IMR-90 (cell line): ENCODE measurements at regions not wholly inside any gene's neighbourhood (a gene's known extent, or its start where the extent isn't known, plus 50 kb on each side); places are given as distances from the start of the nearest gene placed in this dataset.
A peak's percentile ranks its signal among the peaks of the same experiment; 100 is the strongest.

Source experiments
- ATAC-seq: fragments of 200-7000 bp; cut with Tn5 transposase; 2 replicates; pipeline ENCODE4 v1.9.1; 2020; ENCODE audit warnings: low read depth, mild to moderate bottlenecking, moderate library complexity
- BruUV-seq: library from RNA; stranded (reverse); fragments of 400-500 nt; replicated peaks from 2 replicates; lab custom pipeline; 2021; lab: Mats Ljungman, UMichigan
- CTCF ChIA-PET: fragments of 300-600 bp; formaldehyde crosslinking; extraction: SDS; loops from one replicate; lab custom pipeline; 2021; ENCODE audit warnings: antibody characterized with exemption; lab: Yijun Ruan, JAX
- POLR2A ChIA-PET: fragments of 300-600 bp; sonication (Branson Sonifier 250); formaldehyde crosslinking; loops from one replicate; lab custom pipeline; 2022; ENCODE audit warnings: antibody characterized with exemption; ENCODE audit not compliant: unreplicated experiment; lab: Charles Lee
- DNase-seq: peaks from one replicate; pipeline ENCODE4 v3.0.0; 2013
- H2AFZ ChIP-seq: replicated peaks from 2 replicates; pipeline ENCODE3; 2013; ENCODE audit warnings: low read length, mild to moderate bottlenecking; ENCODE audit not compliant: poor library complexity
- H2AK5ac ChIP-seq: 2 replicates; pipeline ENCODE4 v1.6.1; 2013; ENCODE audit warnings: low read depth, low read length, inconsistent platforms
- H2AK9ac ChIP-seq: replicated peaks from 2 replicates; pipeline ENCODE3; 2013; ENCODE audit warnings: mild to moderate bottlenecking, low read depth, low read length, moderate library complexity; ENCODE audit not compliant: poor library complexity
- H2BK120ac ChIP-seq: 2 replicates; pipeline ENCODE4 v1.6.1; 2013; ENCODE audit warnings: low read depth, low read length, inconsistent platforms
- H2BK15ac ChIP-seq: 3 replicates; pipeline ENCODE4 v1.6.1; 2013; ENCODE audit warnings: low read depth, low read length, inconsistent platforms
- H2BK20ac ChIP-seq: 2 replicates; pipeline ENCODE4 v1.6.1; 2013; ENCODE audit warnings: low read depth, mild to moderate bottlenecking, inconsistent platforms, low read length, moderate library complexity
- H2BK5ac ChIP-seq: 2 replicates; pipeline ENCODE4 v1.6.1; 2013; ENCODE audit warnings: mild to moderate bottlenecking, low read depth, low read length, inconsistent platforms; ENCODE audit not compliant: poor library complexity, severe bottlenecking
- H3K14ac ChIP-seq: replicated peaks from 2 replicates; pipeline ENCODE4 v1.6.1; 2013; ENCODE audit warnings: low read depth, low read length, inconsistent platforms
- H3K18ac ChIP-seq: 2 replicates; pipeline ENCODE4 v1.6.1; 2013; ENCODE audit warnings: low read depth, low read length, control low read depth
- H3K23ac ChIP-seq: 2 replicates; pipeline ENCODE4 v1.6.1; 2013; ENCODE audit warnings: low read depth, low read length, inconsistent platforms
- H3K27ac ChIP-seq: 2 replicates; pipeline ENCODE4 v1.5.1; 2013; ENCODE audit warnings: mild to moderate bottlenecking, control low read depth, low read length; ENCODE audit not compliant: insufficient read depth
- H3K27me3 ChIP-seq: 2 replicates; pipeline ENCODE4 v1.6.1; 2013; ENCODE audit warnings: low read length; ENCODE audit not compliant: control insufficient read depth, insufficient read depth
- H3K36me3 ChIP-seq: 2 replicates; pipeline ENCODE4 v1.6.1; 2013; ENCODE audit warnings: low read length, mixed read lengths; ENCODE audit not compliant: control insufficient read depth, insufficient read depth
- H3K4ac ChIP-seq: 2 replicates; pipeline ENCODE4 v1.6.1; 2013; ENCODE audit warnings: low read depth, low read length, inconsistent platforms
- H3K4me1 ChIP-seq: 2 replicates; pipeline ENCODE4 v1.6.1; 2013; ENCODE audit warnings: low read length, mixed read lengths; ENCODE audit not compliant: control insufficient read depth, insufficient read depth
- H3K4me2 ChIP-seq: 2 replicates; pipeline ENCODE4 v1.6.1; 2013; ENCODE audit warnings: low read depth, mild to moderate bottlenecking, control low read depth, low read length, moderate library complexity
- H3K4me3 ChIP-seq: 2 replicates; pipeline ENCODE4 v1.5.1; 2013; ENCODE audit warnings: low read depth, mild to moderate bottlenecking, control low read depth, low read length, moderate library complexity; ENCODE audit not compliant: insufficient read depth
- H3K56ac ChIP-seq: 2 replicates; pipeline ENCODE4 v1.6.1; 2013; ENCODE audit warnings: low read length, inconsistent platforms; ENCODE audit not compliant: insufficient read depth; ENCODE audit errors: extremely low read depth
- H3K79me1 ChIP-seq, 2 experiments: 2 replicates each; pipeline ENCODE4 v1.6.1; 2013; ENCODE audit warnings: low read length in 2 of 2, inconsistent platforms in 1 of 2, low read depth in 1 of 2
- H3K9ac ChIP-seq: 2 replicates; pipeline ENCODE4 v1.6.1; 2013; ENCODE audit warnings: low read depth, low read length, control low read depth
- H3K9me1 ChIP-seq: 2 replicates; pipeline ENCODE4 v1.6.1; 2013; ENCODE audit warnings: low read length, inconsistent platforms; ENCODE audit not compliant: insufficient read depth
- H3K9me3 ChIP-seq: 2 replicates; pipeline ENCODE4 v1.6.1; 2013; ENCODE audit warnings: low read length; ENCODE audit not compliant: control insufficient read depth, insufficient read depth
- H4K20me1 ChIP-seq: 2 replicates; pipeline ENCODE4 v1.6.1; 2013; ENCODE audit warnings: low read length, inconsistent platforms; ENCODE audit not compliant: insufficient read depth
- H4K5ac ChIP-seq: 2 replicates; pipeline ENCODE4 v1.6.1; 2013; ENCODE audit warnings: mild to moderate bottlenecking, low read depth, low read length, control low read depth
- H4K8ac ChIP-seq, 2 experiments: 2 replicates each; pipeline ENCODE4 v1.6.1; 2013; ENCODE audit warnings: low read depth in 2 of 2, low read length in 2 of 2, control low read depth in 1 of 2, inconsistent platforms in 1 of 2
- H4K91ac ChIP-seq: 2 replicates; pipeline ENCODE4 v1.6.1; 2013; ENCODE audit warnings: low read depth, low read length, inconsistent platforms; ENCODE audit not compliant: insufficient read depth
- BHLHE40 ChIP-seq: fragments of 150-350 bp; IDR thresholded peaks from 2 replicates; pipeline ENCODE4 v1.6.1; 2016; ENCODE audit warnings: mild to moderate bottlenecking, low read depth, low read length
- CEBPB ChIP-seq: IDR thresholded peaks from 2 replicates; pipeline ENCODE4 v1.6.1; 2012; ENCODE audit warnings: low read depth, low read length, improper control_type of control experiment
- CHD1 ChIP-seq: IDR thresholded peaks from 2 replicates; pipeline ENCODE4 v1.6.1; 2012; ENCODE audit warnings: low read depth, low read length, improper control_type of control experiment
- CTCF ChIP-seq: conservative IDR thresholded peaks from 2 replicates; pipeline ENCODE4 v1.5.1; 2012; ENCODE audit warnings: mild to moderate bottlenecking, low read depth, low read length, improper control_type of control experiment
- ELK1 ChIP-seq: fragments of 150-350 bp; IDR thresholded peaks from 2 replicates; pipeline ENCODE4 v1.6.1; 2016; ENCODE audit warnings: low read depth, mild to moderate bottlenecking, low read length, moderate library complexity, borderline replicate concordance
- FOS ChIP-seq: fragments of 150-350 bp; IDR thresholded peaks from 2 replicates; pipeline ENCODE4 v1.6.1; 2016; ENCODE audit warnings: low read depth, low read length
- MAFK ChIP-seq: IDR thresholded peaks from 2 replicates; pipeline ENCODE4 v1.6.1; 2012; ENCODE audit warnings: low read depth, low read length, improper control_type of control experiment
- MAZ ChIP-seq: IDR thresholded peaks from 2 replicates; pipeline ENCODE4 v1.6.1; 2012; ENCODE audit warnings: low read depth, mild to moderate bottlenecking, low read length, improper control_type of control experiment, moderate library complexity, borderline replicate concordance
- MXI1 ChIP-seq: IDR thresholded peaks from 2 replicates; pipeline ENCODE4 v1.6.1; 2012; ENCODE audit warnings: low read depth, mild to moderate bottlenecking, low read length, moderate library complexity, borderline replicate concordance
- NFE2L2 ChIP-seq: fragments of 150-350 bp; IDR thresholded peaks from 2 replicates; pipeline ENCODE4 v1.6.1; 2016; ENCODE audit warnings: low read depth, mild to moderate bottlenecking, low read length
- POLR2A ChIP-seq: IDR thresholded peaks from 2 replicates; pipeline ENCODE4 v1.6.1; 2012; ENCODE audit warnings: mild to moderate bottlenecking, low read depth, low read length
- RAD21 ChIP-seq: IDR thresholded peaks from 2 replicates; pipeline ENCODE4 v1.6.1; 2012; ENCODE audit warnings: low read length, improper control_type of control experiment
- RCOR1 ChIP-seq: IDR thresholded peaks from 2 replicates; pipeline ENCODE4 v1.6.1; 2012; ENCODE audit warnings: mild to moderate bottlenecking, low read length, improper control_type of control experiment; ENCODE audit not compliant: insufficient replicate concordance
- RFX5 ChIP-seq: IDR thresholded peaks from 2 replicates; pipeline ENCODE4 v1.8.0; 2012; ENCODE audit warnings: low read depth, mild to moderate bottlenecking, low read length, moderate library complexity
- SMC3 ChIP-seq: fragments of 150-350 bp; IDR thresholded peaks from 2 replicates; pipeline ENCODE4 v1.6.1; 2016; ENCODE audit warnings: low read depth, mild to moderate bottlenecking, antibody characterized with exemption, low read length, moderate library complexity
- USF2 ChIP-seq: fragments of 150-350 bp; IDR thresholded peaks from 2 replicates; pipeline ENCODE4 v1.6.1; 2017; ENCODE audit warnings: mild to moderate bottlenecking, antibody characterized with exemption, low read length, low read depth
- WGBS, 2 experiments: methylation state at CpG; one replicate each; pipeline versions ENCODE4 v1.1.5 to v1.1.7; 2013; ENCODE audit warnings: missing lambda C conversion rate in 2 of 2; ENCODE audit not compliant: insufficient read length in 1 of 2; ENCODE audit errors: extremely low coverage in 2 of 2; 5-methylcytosine and 5-hydroxymethylcytosine counted together
- dilution Hi-C: fragments of 300-500 bp; cut with HindIII; formaldehyde crosslinking; loops from one replicate; pipeline ENCODE4 v1.14.3; 2018; ENCODE audit warnings: low sequenced_read_pairs; ENCODE audit not compliant: unreplicated experiment
- in situ Hi-C: fragments of 300-500 bp; cut with MboI; formaldehyde crosslinking; loops from 3 replicates; pipeline ENCODE4 v1.14.3; 2019; ENCODE audit warnings: low sequenced_read_pairs, inconsistent platforms, mixed read lengths
- intact Hi-C: fragments of 100-400 bp; cut with micrococcal nuclease; formaldehyde crosslinking; loops from 2 replicates; pipeline ENCODE4 v1.10.0; 2022

GRCh38 chr15:99472416-99473145, 93.2 kb upstream of the MEF2A start:
- ChIA-PET CTCF (interaction anchor here (0.6 kb wide), 1 partner anchor 13 kb away, joined by 3 read pairs; no protein-coding TSS in a partner anchor), POLR2A (no interaction called here)
- Histone ChIP-seq H3K4me1 (peaks cover 18% of the 10 kb centered on the region), H3K56ac (no peak overlapping the region), H3K18ac (no peak overlapping the region), H3K27me3 (no peaks in the 10 kb centered on the region), H2BK15ac (no peak overlapping the region), H3K4me2 (no peak overlapping the region), H3K79me1 (no peaks in the 10 kb centered on the region), H4K5ac (no peak overlapping the region), H2AK9ac (no peak overlapping the region), H3K4me3 (no peak overlapping the region), H3K23ac (no peak overlapping the region), H3K9ac (no peak overlapping the region), H2AFZ (no peak overlapping the region), H4K91ac (peak overlapping the region; percentile 16; the same call in 1 of the 2 replicates), H3K14ac (0 out of 2 replicates have a peak overlapping the region, but pooled peaks have one; percentile 57), H4K8ac (no peak overlapping the region), H2AK5ac (0 out of 2 replicates have a peak overlapping the region, but pooled peaks have one; percentile 54), H3K9me3 (no peaks in the 10 kb centered on the region), H3K9me1 (peaks cover 11% of the 10 kb centered on the region), H4K20me1 (no peaks in the 10 kb centered on the region), H2BK120ac (no peak overlapping the region), H3K27ac (no peak overlapping the region), H3K4ac (no peak overlapping the region), H2BK20ac (no peak overlapping the region), H2BK5ac (no peak overlapping the region), H3K36me3 (no peaks in the 10 kb centered on the region)
- DNase-seq: no peak
- TF ChIP-seq CHD1 (no peak), BHLHE40 (no peak), RFX5 (no peak), MXI1 (no peak), NFE2L2 (no peak), ELK1 (no peak), MAFK (no peak), POLR2A (no peak), RAD21 (no peak), CTCF (no peak), MAZ (no peak), SMC3 (no peak), RCOR1 (no peak), CEBPB (no peak), USF2 (no peak), FOS (no peak)
- dilution Hi-C loops: no loop called here
- BruUV-seq: no TSS peak
- ATAC-seq: no peak
- intact Hi-C loops: no loop called here
- WGBS, 2 experiments: no CpG with 5 or more reads among the region's 12 CpGs
- in situ Hi-C loops: no loop called here
